ENCODE measurements at regions not wholly inside any gene's neighbourhood (a gene's known extent, or its start where the extent isn't known, plus 50 kb on each side); places are given as distances from the start of the nearest gene placed in this dataset.

DNA sequence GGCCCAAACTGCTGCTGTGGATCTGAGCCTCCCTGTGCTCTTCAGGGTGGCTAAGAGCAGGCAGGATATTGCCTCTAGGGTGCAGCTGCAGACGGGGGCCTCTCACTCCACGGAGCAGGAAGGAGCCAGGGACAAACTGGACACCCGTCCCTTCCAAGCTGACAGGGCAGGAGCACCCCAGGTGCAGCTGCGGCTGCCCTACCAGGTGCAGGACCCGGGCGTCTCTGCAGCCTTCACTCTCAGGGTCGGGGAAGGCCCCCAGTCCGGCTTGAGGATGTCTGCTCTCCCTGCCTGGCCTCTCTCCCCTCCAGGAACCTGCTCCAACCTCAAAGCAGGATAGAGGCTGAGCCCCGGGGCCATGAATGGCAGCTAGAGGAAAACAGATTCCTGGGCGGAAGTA, 1554.9 kb upstream of the CADM2 start:
- Histone ChIP-seq H3K27me3 (ENCODE audit: insufficient read depth, low read length, poor library complexity, severe bottlenecking) (no peaks in the 10 kb centered on the region), H3K9me2 (replicated peaks; ENCODE audit: low read depth, low read length) (no peaks in the 10 kb centered on the region), H3K4me2 (ENCODE audit: low read depth, low read length, poor library complexity, severe bottlenecking) (no peak overlapping the region), H3K4me3 (ENCODE audit: low read length, poor library complexity, severe bottlenecking) (no peak overlapping the region), H3K79me2 (ENCODE audit: insufficient read depth, low read length) (no peaks in the 10 kb centered on the region), H3K9ac (ENCODE audit: low read depth, low read length, poor library complexity, severe bottlenecking) (no peak overlapping the region), H4K20me1 (ENCODE audit: insufficient read depth, low read length, poor library complexity, severe bottlenecking) (no peaks in the 10 kb centered on the region), H2AFZ (ENCODE audit: low read length) (no peak overlapping the region), H3K4me1 (ENCODE audit: insufficient read depth, low read length, poor library complexity, severe bottlenecking) (no peaks in the 10 kb centered on the region), H3F3A (ENCODE audit: low read depth) (no peaks in the 10 kb centered on the region), H3K36me3 (ENCODE audit: insufficient read depth, low read length) (no peaks in the 10 kb centered on the region), H3K9me3 (ENCODE audit: insufficient read depth, low read depth, low read length) (no peaks in the 10 kb centered on the region)
- no peak for TF ChIP-seq EZH2phosphoT487 (IDR thresholded peaks at IDR 0.05; ENCODE audit: borderline replicate concordance)
- TF ChIP-seq, protein P1, sequence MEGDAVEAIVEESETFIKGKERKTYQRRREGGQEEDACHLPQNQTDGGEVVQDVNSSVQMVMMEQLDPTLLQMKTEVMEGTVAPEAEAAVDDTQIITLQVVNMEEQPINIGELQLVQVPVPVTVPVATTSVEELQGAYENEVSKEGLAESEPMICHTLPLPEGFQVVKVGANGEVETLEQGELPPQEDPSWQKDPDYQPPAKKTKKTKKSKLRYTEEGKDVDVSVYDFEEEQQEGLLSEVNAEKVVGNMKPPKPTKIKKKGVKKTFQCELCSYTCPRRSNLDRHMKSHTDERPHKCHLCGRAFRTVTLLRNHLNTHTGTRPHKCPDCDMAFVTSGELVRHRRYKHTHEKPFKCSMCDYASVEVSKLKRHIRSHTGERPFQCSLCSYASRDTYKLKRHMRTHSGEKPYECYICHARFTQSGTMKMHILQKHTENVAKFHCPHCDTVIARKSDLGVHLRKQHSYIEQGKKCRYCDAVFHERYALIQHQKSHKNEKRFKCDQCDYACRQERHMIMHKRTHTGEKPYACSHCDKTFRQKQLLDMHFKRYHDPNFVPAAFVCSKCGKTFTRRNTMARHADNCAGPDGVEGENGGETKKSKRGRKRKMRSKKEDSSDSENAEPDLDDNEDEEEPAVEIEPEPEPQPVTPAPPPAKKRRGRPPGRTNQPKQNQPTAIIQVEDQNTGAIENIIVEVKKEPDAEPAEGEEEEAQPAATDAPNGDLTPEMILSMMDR (conservative IDR thresholded peaks at IDR 0.05; ENCODE audit: low read length) = no peak

DNA sequence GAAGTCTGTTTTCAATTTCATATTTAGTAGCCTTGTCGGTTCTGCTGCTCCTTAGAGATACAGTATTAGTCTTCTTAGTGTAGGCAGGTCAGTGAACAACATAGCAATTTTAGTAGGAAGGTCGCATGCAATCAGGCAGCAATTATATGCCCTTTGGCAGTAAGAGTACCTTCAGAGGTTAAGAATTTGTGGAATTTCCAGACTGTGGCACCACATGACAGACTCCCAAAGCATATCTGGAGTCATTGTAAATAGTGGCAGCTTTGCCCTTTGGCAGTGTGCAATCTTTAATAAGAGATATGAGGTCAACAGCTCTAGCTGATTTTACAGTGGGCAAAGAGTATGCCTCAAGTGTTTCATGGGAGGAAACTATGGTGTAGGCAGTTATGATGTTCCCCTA, 1532.5 kb upstream of the CADM2 start:
- H3K9ac ChIP-seq (ENCODE audit: low read depth, low read length, poor library complexity, severe bottlenecking) = no peak overlapping the region
- no peaks in the 10 kb centered on the region for H3K4me1 ChIP-seq (ENCODE audit: insufficient read depth, low read length, poor library complexity, severe bottlenecking)
- no peaks in the 10 kb centered on the region for H4K20me1 ChIP-seq (ENCODE audit: insufficient read depth, low read length, poor library complexity, severe bottlenecking)
- H3K36me3 ChIP-seq (ENCODE audit: insufficient read depth, low read length) = no peaks in the 10 kb centered on the region
- H3K4me2 ChIP-seq (ENCODE audit: low read depth, low read length, poor library complexity, severe bottlenecking) = no peak overlapping the region
- H3K27me3 ChIP-seq (ENCODE audit: insufficient read depth, low read length, poor library complexity, severe bottlenecking) = no peaks in the 10 kb centered on the region
- TF ChIP-seq, protein P1 (conservative IDR thresholded peaks at IDR 0.05; ENCODE audit: low read length) = no peak
- no peak for TF ChIP-seq EZH2phosphoT487 (IDR thresholded peaks at IDR 0.05; ENCODE audit: borderline replicate concordance)
- H2AFZ ChIP-seq (ENCODE audit: low read length) = no peak overlapping the region
- no peaks in the 10 kb centered on the region for H3K79me2 ChIP-seq (ENCODE audit: insufficient read depth, low read length)
- no peaks in the 10 kb centered on the region for H3K9me2 ChIP-seq (replicated peaks; ENCODE audit: low read depth, low read length)
- no peaks in the 10 kb centered on the region for H3F3A ChIP-seq (ENCODE audit: low read depth)
- H3K9me3 ChIP-seq (ENCODE audit: insufficient read depth, low read depth, low read length) = no peaks in the 10 kb centered on the region
- no peak overlapping the region for H3K4me3 ChIP-seq (ENCODE audit: low read length, poor library complexity, severe bottlenecking)

DNA sequence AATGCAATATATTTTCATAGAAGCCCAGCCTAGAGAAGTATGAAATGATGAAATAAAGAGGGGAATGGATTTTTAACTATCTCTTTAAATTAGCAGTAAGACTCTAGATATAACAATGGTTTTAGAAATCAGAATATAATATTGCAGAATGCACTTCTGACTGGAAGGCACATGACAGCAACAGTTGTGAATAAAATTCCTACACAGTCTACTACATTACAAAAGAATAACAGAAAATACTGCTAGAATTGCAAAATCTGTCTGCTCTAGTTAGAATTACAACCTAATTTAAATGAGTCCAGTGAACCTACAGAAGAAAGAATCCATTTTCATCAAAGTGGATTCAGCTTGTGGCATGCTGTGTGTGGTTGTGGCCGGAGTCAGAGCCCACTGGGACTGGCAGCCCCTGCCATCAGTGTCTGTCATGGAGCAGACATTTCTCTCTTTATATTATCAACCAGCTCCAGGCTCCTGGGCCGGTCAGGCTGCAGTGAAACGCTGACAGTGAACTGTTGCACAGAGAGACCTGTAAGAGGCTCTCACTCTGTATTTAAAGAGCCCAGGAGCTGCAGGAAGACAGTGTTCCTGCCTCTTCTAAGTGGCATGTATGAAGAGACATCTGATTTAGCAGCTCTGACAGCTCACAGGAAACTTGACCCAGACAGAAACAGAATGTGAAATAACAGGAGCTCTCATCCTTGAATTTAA, 1523.8 kb upstream of the CADM2 start:
- Histone ChIP-seq H3F3A (ENCODE audit: low read depth) (no peaks in the 10 kb centered on the region), H3K4me2 (ENCODE audit: low read depth, low read length, poor library complexity, severe bottlenecking) (no peak overlapping the region)

More for the DNA sequence above, 1523.8 kb upstream of the CADM2 start:
- no peak overlapping the region for H3K9ac ChIP-seq (ENCODE audit: low read depth, low read length, poor library complexity, severe bottlenecking)
- no peak overlapping the region for H2AFZ ChIP-seq (ENCODE audit: low read length)
- no peaks in the 10 kb centered on the region for H3K4me1 ChIP-seq (ENCODE audit: insufficient read depth, low read length, poor library complexity, severe bottlenecking)
- no peaks in the 10 kb centered on the region for H3K9me3 ChIP-seq (ENCODE audit: insufficient read depth, low read depth, low read length)
- no peaks in the 10 kb centered on the region for H3K9me2 ChIP-seq (replicated peaks; ENCODE audit: low read depth, low read length)
- H3K4me3 ChIP-seq (ENCODE audit: low read length, poor library complexity, severe bottlenecking) = no peak overlapping the region
- H4K20me1 ChIP-seq (ENCODE audit: insufficient read depth, low read length, poor library complexity, severe bottlenecking) = no peaks in the 10 kb centered on the region
- no peak for TF ChIP-seq EZH2phosphoT487 (IDR thresholded peaks at IDR 0.05; ENCODE audit: borderline replicate concordance)
- TF ChIP-seq, protein P1 (conservative IDR thresholded peaks at IDR 0.05; ENCODE audit: low read length) = no peak
- H3K27me3 ChIP-seq (ENCODE audit: insufficient read depth, low read length, poor library complexity, severe bottlenecking) = no peaks in the 10 kb centered on the region
- no peaks in the 10 kb centered on the region for H3K36me3 ChIP-seq (ENCODE audit: insufficient read depth, low read length)
- no peaks in the 10 kb centered on the region for H3K79me2 ChIP-seq (ENCODE audit: insufficient read depth, low read length)
